SW480 (cell line): ENCODE measurements at regions not wholly inside any gene's neighbourhood (a gene's known extent, or its start where the extent isn't known, plus 50 kb on each side); places are given as distances from the start of the nearest gene placed in this dataset.

ENCODE experiments used
- DNase-seq: peaks from one replicate; pipeline ENCODE4 v3.0.0-alpha.2; 2016; ENCODE audit warnings: low spot score

- DNase-seq: no peak
Observed at GRCh38 chr6:102407886-102408741, 1014.6 kb downstream of the GRIK2 start.

- no peak for DNase-seq
Observed at GRCh38 chr6:102405860-102406259, 1012.4 kb downstream of the GRIK2 start.

- no peak for DNase-seq
Observed at GRCh38 chr6:102402635-102403329, 1009.3 kb downstream of the GRIK2 start.

DNA sequence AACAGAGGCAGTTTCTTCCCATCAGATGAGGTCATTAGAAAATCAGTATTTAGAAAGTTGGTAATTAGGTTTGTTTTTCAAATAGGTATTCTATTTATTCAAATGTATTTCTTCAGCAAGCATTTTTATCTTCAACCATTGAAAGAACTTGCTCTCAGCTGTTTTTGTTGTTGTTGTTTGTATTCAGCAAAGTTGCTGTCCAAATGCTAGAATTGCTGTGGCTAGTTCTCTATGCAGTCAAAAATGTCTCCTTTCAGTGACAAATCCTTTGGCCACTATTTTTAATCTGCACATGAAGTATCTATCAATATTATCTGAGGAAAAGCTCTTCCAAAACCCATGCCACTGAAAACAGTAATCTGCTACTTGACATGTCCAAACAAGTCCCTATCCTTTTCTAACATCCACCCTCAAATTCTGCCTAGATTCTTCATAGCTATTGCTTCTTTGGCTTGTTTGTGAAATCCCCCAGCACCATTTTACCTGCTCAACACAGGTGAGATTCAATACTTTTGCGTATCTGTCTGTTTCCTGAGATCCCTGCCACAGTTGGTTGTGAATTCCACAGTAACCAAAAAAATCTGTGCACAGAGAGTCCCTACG lies 1005.4 kb downstream of the GRIK2 start:
- no peak for DNase-seq

GRCh38 chr6:102390541-102390940 lies 997.0 kb downstream of the GRIK2 start:
- no peak for DNase-seq

GRCh38 chr6:102389994-102390393 lies 996.5 kb downstream of the GRIK2 start:
- DNase-seq: no peak

GRCh38 chr6:102387326-102388033 lies 994.0 kb downstream of the GRIK2 start:
- no peak for DNase-seq

- no peak for DNase-seq
Observed at GRCh38 chr6:102381203-102381602, 987.7 kb downstream of the GRIK2 start.

- no peak for DNase-seq
Observed at GRCh38 chr6:102356170-102356569, 962.7 kb downstream of the GRIK2 start.

GRCh38 chr6:102355578-102355977 lies 962.1 kb downstream of the GRIK2 start:
- no peak for DNase-seq

DNA sequence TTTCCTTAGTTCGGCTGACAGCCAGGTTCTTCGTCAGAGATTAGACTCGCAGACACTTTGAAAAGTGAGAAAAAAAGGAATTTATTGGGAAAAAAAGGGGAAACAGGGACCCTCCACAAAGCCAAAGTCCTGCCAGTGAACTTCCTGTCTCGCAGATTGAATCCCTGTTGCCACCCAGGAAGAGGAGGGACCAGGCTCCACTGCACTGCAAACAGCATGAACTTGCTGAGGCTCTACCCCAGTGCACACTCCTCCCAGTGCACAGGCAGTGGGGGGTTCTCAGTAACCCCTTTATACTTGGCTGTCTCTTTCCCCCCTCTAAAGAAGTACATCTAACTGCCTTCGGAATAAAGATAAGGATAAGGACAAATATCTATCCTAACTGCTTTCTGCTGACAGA lies 959.0 kb downstream of the GRIK2 start:
- DNase-seq: no peak

- DNase-seq: no peak
Observed at GRCh38 chr6:102344769-102345168, 951.3 kb downstream of the GRIK2 start.

GRCh38 chr6:102340311-102340710 lies 946.8 kb downstream of the GRIK2 start:
- no peak for DNase-seq

- DNase-seq: no peak
Observed at GRCh38 chr6:102333736-102334135, 940.2 kb downstream of the GRIK2 start.

- no peak for DNase-seq
Observed at GRCh38 chr6:102327697-102328225, 934.3 kb downstream of the GRIK2 start.

DNA sequence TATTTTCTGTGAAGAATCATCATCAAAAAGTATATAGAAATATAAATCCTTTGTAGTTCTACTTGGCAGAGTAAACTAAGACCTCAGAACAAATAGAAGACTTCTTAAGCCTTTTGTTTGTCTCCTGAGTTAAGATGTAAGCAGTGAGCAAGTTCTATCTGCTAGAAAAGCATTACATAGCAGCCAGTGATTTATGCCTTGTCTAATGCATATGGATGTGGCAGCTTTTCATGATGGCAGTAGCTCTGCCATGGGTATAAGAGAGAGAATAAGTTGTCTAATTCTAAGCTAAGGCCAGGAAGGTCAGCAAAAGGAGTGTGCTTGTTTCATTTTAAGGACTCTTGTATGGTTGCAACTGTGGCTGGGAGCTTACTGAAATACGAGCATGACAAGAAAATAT lies 920.2 kb downstream of the GRIK2 start:
- DNase-seq: no peak

DNA sequence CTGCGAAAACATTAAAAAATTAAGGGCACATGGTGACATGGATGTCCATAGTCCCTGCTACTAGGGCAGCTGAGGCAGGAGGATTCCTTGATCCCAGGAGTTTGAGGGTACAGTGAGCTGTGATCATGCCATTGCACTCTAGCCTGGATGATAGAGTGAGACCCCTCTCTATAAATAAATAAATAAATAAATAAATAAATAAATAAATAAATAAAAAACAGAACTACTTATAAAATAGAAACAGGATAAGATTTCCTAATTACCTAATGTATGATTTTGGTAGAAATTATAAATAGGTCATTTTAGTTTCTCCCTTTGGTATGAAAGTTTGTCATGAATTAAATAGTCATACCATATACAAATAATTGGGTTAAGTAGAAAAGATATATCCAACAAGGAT lies 916.2 kb downstream of the GRIK2 start:
- DNase-seq: no peak

GRCh38 chr6:102300350-102300749 lies 906.8 kb downstream of the GRIK2 start:
- no peak for DNase-seq

DNA sequence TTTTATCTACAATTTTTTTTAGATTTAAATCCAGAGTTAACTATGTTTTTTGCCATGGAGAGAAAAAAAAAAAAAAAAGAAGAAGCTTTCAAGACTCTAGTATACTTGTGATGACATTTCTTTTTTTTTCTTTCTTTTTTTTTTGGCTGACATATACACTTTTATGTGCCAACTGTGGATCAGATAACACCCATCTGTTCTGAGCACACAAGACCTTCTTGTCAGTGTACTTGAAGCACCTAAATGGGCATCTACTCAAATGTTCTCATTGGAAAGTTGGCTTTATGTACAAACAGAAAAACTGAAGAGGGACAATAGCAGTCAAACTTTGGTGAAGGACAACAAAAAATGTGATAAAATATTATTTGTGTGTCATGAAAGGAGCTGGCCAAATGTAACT lies 904.5 kb downstream of the GRIK2 start:
- no peak for DNase-seq
